Parathyroid adenoma (tissue), 2 donors: ENCODE measurements at regions not wholly inside any gene's neighbourhood (a gene's known extent, or its start where the extent isn't known, plus 50 kb on each side); places are given as distances from the start of the nearest gene placed in this dataset.

Experiments
- H2AFZ ChIP-seq: fragments of 300-600 bp; sonication (generic); one replicate; pipeline ENCODE4 v1.7.0; 2017; ENCODE audit warnings: antibody characterized with exemption, mild to moderate bottlenecking
- H3K27ac ChIP-seq: fragments of 300-600 bp; sonication (generic); one replicate; pipeline ENCODE4 v1.7.0; 2017
- H3K27me3 ChIP-seq: fragments of 300-600 bp; sonication (generic); one replicate; pipeline ENCODE4 v1.7.0; 2017; ENCODE audit warnings: low read length; ENCODE audit not compliant: control insufficient read depth, insufficient read depth
- H3K36me3 ChIP-seq: fragments of 300-600 bp; sonication (generic); one replicate; pipeline ENCODE4 v1.7.0; 2017; ENCODE audit warnings: low read length; ENCODE audit not compliant: control insufficient read depth, insufficient read depth
- H3K4me1 ChIP-seq: fragments of 300-600 bp; sonication (generic); one replicate; pipeline ENCODE4 v1.7.0; 2017; ENCODE audit warnings: control low read depth
- H3K4me2 ChIP-seq: fragments of 300-600 bp; sonication (generic); one replicate; pipeline ENCODE4 v1.7.0; 2017; ENCODE audit warnings: low read length
- H3K4me3 ChIP-seq: fragments of 300-600 bp; sonication (generic); one replicate; pipeline ENCODE4 v1.7.0; 2017; ENCODE audit warnings: low read depth, low read length
- H3K79me2 ChIP-seq: fragments of 300-600 bp; sonication (generic); one replicate; pipeline ENCODE4 v1.7.0; 2017; ENCODE audit warnings: control low read depth
- H3K9ac ChIP-seq: fragments of 300-600 bp; sonication (generic); one replicate; pipeline ENCODE4 v1.7.0; 2017; ENCODE audit warnings: mild to moderate bottlenecking
- H3K9me3 ChIP-seq: fragments of 300-600 bp; sonication (generic); one replicate; pipeline ENCODE4 v1.7.0; 2017; ENCODE audit warnings: low read length; ENCODE audit not compliant: control insufficient read depth
- TF ChIP-seq, protein P1 (sequence below): fragments of 300-600 bp; sonication (generic); IDR thresholded peaks from one replicate; pipeline ENCODE4 v1.7.0; 2017; ENCODE audit warnings: antibody characterized with exemption, mild to moderate bottlenecking
- donor health status: primary hyperparathyroidism.

DNA sequence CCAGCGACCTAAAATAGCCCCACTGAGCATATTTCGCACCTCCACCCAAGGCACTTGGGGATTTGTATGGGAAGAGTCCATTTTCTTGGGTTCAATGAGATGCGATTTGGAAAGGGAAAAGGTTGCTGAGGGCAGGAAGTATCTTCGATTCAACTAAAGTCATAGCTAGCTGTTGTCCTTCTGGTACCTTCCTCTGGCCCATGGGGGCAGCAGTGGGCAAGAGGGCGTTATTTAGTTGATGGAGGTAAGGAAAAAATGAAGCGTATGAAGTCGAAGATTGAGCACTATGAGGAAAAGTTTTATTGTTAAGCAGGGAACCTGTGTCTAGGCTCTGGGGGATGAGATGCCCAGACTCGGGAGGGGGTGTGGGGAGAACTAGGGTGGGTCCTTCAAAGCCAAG is 135.4 kb downstream of the EVX1 start:
- TF ChIP-seq, protein P1, sequence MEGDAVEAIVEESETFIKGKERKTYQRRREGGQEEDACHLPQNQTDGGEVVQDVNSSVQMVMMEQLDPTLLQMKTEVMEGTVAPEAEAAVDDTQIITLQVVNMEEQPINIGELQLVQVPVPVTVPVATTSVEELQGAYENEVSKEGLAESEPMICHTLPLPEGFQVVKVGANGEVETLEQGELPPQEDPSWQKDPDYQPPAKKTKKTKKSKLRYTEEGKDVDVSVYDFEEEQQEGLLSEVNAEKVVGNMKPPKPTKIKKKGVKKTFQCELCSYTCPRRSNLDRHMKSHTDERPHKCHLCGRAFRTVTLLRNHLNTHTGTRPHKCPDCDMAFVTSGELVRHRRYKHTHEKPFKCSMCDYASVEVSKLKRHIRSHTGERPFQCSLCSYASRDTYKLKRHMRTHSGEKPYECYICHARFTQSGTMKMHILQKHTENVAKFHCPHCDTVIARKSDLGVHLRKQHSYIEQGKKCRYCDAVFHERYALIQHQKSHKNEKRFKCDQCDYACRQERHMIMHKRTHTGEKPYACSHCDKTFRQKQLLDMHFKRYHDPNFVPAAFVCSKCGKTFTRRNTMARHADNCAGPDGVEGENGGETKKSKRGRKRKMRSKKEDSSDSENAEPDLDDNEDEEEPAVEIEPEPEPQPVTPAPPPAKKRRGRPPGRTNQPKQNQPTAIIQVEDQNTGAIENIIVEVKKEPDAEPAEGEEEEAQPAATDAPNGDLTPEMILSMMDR = no peak
- Histone ChIP-seq H3K36me3 (no peaks in the 10 kb centered on the region), H3K4me1 (no peaks in the 10 kb centered on the region), H2AFZ (no peak overlapping the region), H3K9me3 (no peaks in the 10 kb centered on the region), H3K79me2 (no peaks in the 10 kb centered on the region), H3K27ac (no peak overlapping the region), H3K4me2 (no peak overlapping the region), H3K4me3 (no peak overlapping the region), H3K9ac (no peak overlapping the region), H3K27me3 (no peaks in the 10 kb centered on the region)

DNA sequence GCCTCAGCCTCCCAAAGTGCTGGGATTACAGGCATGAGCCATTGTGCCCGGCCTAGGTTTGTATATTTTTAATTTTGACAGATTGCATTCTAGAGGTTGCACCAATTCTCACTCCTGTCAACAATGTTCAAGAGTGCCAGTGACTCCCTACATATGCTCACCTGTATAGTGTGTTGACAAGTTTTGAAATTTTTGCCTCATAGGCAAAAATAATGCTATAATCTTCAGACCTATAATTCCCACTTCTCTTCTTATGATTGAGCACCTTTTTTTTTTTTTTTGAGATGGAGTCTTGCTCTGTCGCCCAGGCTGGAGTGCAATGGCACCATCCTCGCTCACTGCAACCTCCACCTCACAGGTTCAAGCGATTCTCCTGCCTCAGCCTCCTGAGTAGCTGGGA is 139.7 kb downstream of the EVX1 start:
- Histone ChIP-seq H2AFZ (no peak overlapping the region), H3K27ac (no peak overlapping the region), H3K79me2 (no peaks in the 10 kb centered on the region), H3K4me2 (no peak overlapping the region), H3K9me3 (no peaks in the 10 kb centered on the region), H3K27me3 (no peaks in the 10 kb centered on the region), H3K9ac (no peak overlapping the region), H3K36me3 (no peaks in the 10 kb centered on the region), H3K4me3 (no peak overlapping the region), H3K4me1 (no peaks in the 10 kb centered on the region)
- TF ChIP-seq, protein P1 = no peak

DNA sequence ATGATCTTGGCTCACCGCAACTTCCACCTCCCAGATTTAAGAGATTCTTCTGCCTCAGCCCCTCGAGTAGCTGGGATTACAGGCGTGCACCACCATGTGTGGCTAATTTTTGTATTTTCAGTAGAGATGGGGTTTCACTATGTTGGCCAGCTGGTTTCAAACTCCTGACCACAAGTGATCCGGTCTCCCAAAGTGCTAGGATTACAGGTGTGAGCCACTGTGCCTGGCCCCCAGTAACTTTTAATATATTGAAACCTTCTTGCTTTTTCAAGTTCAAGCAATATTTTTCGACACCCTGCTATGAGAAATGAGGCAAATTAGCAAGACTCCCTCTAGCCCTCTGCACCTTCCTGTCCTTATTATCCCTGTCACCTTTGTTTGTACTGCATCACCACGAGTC is 144.0 kb downstream of the EVX1 start:
- Histone ChIP-seq H3K27ac (no peak overlapping the region), H3K27me3 (no peaks in the 10 kb centered on the region), H3K4me2 (no peak overlapping the region), H3K4me3 (no peak overlapping the region), H3K79me2 (no peaks in the 10 kb centered on the region), H2AFZ (no peak overlapping the region), H3K9me3 (no peaks in the 10 kb centered on the region), H3K36me3 (no peaks in the 10 kb centered on the region), H3K9ac (no peak overlapping the region), H3K4me1 (no peaks in the 10 kb centered on the region)
- TF ChIP-seq, protein P1 = no peak

DNA sequence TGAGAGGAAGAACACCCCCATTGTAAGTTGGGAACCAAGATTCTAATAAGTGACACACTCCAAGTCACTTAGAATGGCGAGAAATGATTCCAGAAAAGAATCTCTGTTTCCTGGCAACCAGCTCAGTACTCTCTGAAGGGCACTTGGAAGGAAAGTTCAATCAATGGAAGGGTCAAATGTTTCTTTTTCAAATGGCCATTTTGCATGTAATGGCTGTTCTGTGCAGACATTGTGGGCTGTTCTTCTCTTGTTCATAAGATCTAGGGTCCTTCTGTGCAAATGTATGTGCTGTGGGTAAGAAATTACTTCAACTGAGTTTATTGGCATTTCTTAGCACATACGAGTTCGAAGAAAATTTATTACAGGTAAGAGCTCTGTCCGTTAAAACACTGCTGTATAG is 145.3 kb downstream of the EVX1 start:
- Histone ChIP-seq H3K4me3 (no peak overlapping the region), H3K27me3 (no peaks in the 10 kb centered on the region), H2AFZ (no peak overlapping the region), H3K79me2 (no peaks in the 10 kb centered on the region), H3K4me2 (no peak overlapping the region), H3K4me1 (no peaks in the 10 kb centered on the region), H3K9ac (no peak overlapping the region), H3K36me3 (no peaks in the 10 kb centered on the region), H3K27ac (no peak overlapping the region), H3K9me3 (no peaks in the 10 kb centered on the region)
- TF ChIP-seq, protein P1 = no peak

DNA sequence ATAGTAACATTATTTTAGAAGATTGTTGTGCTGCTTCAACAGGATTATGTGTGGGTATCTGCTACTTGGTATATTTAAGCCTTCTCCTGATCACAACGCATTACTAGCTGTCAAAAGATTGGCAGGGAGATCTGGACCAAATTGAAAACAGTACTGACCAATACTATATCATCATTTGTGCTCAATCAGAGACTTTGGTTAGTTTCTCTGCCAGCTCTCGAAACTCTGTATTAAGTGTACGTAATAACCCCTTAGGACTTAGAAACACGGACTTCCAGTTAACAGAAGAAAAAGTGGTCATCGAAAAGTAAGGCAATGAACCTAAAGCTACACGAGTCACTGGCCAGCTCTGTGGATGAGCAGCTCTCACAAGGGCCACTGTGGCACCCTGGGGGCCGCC is 146.0 kb downstream of the EVX1 start:
- no peaks in the 10 kb centered on the region for H3K27me3 ChIP-seq
- no peaks in the 10 kb centered on the region for H3K9me3 ChIP-seq
- H3K4me2 ChIP-seq = no peak overlapping the region
- no peak overlapping the region for H3K4me3 ChIP-seq
- H2AFZ ChIP-seq = no peak overlapping the region
- H3K9ac ChIP-seq = no peak overlapping the region
- H3K4me1 ChIP-seq = no peaks in the 10 kb centered on the region
- no peak overlapping the region for H3K27ac ChIP-seq
- TF ChIP-seq, protein P1 = no peak
- no peaks in the 10 kb centered on the region for H3K36me3 ChIP-seq
- no peaks in the 10 kb centered on the region for H3K79me2 ChIP-seq
